ENCODE measurements at regions not wholly inside any gene's neighbourhood (a gene's known extent, or its start where the extent isn't known, plus 50 kb on each side); places are given as distances from the start of the nearest gene placed in this dataset.

DNA sequence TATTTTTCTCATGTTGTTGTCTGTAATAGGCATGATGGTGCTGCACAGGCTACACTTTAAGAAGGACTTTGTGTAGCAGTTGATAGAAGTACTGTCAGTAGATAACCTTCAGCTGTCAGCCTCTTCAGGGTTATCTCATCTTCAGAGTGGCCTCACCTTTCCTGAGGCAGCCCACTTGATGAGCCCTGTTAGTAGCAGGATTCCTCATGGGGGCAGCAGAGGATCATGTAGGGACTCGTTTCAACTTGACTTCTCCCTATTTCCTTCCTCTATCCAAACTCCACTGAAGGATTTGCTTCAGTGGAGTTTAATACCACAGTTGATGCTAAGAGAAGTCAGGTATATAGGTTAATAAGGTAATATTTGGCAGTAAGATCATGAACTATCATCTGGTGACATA, 530.3 kb upstream of the FSIP2 start:
- no peaks in the 10 kb centered on the region for H3K9me3 ChIP-seq (ENCODE audit: low read length)
- no peaks in the 10 kb centered on the region for H3K4me1 ChIP-seq (ENCODE audit: low read length)
- no peak overlapping the region for H2AFZ ChIP-seq (ENCODE audit: low read length)

DNA sequence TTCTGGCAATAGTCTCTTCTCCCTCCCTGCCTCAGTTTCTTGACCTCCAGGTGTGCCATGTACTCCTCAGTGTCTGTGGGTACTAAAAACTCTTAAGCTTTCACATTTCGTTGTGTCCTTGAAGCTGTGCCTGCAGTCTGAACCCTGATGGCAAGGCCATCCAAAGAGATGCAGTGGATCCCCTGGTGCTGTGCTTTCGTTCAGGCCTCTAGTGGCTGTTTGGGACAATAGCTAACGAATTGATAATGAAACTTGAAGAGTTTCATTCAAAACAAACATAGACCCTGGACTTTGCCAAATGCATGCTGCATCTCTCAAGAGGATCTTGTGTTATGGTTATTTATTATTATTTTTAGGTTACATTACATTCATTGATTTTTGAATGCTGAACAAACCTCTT, 523.1 kb upstream of the FSIP2 start:
- Histone ChIP-seq H3K36me3 (ENCODE audit: insufficient read depth, low read length) (no peaks in the 10 kb centered on the region), H3K4me1 (ENCODE audit: low read length) (no peaks in the 10 kb centered on the region), H3K9ac (ENCODE audit: low read length) (no peak overlapping the region), H2AFZ (ENCODE audit: low read length) (no peak overlapping the region), H3K79me2 (ENCODE audit: low read length) (no peaks in the 10 kb centered on the region), H3K27ac (ENCODE audit: low read length) (no peak overlapping the region), H4K20me1 (ENCODE audit: insufficient read depth, low read depth, low read length) (no peaks in the 10 kb centered on the region), H3K4me3 (ENCODE audit: low read length) (no peak overlapping the region), H3K27me3 (ENCODE audit: low read length) (no peaks in the 10 kb centered on the region), H3K9me2 (replicated peaks; ENCODE audit: insufficient read depth, low read length) (no peaks in the 10 kb centered on the region), H3K9me3 (ENCODE audit: low read length) (no peaks in the 10 kb centered on the region), H3K4me2 (ENCODE audit: low read depth, low read length, poor library complexity, severe bottlenecking) (no peak overlapping the region)
- no peak for DNase-seq

More for the DNA sequence above, 530.3 kb upstream of the FSIP2 start:
- H3K4me3 ChIP-seq (ENCODE audit: low read length) = no peak overlapping the region
- no peaks in the 10 kb centered on the region for H3K36me3 ChIP-seq (ENCODE audit: insufficient read depth, low read length)
- no peak overlapping the region for H3K9ac ChIP-seq (ENCODE audit: low read length)
- peak; percentile 61 for DNase-seq
- no peaks in the 10 kb centered on the region for H3K79me2 ChIP-seq (ENCODE audit: low read length)
- H3K9me2 ChIP-seq (replicated peaks; ENCODE audit: insufficient read depth, low read length) = no peaks in the 10 kb centered on the region
- no peaks in the 10 kb centered on the region for H3K27me3 ChIP-seq (ENCODE audit: low read length)
- H3K4me2 ChIP-seq (ENCODE audit: low read depth, low read length, poor library complexity, severe bottlenecking) = no peak overlapping the region
- no peaks in the 10 kb centered on the region for H4K20me1 ChIP-seq (ENCODE audit: insufficient read depth, low read depth, low read length)
- no peak overlapping the region for H3K27ac ChIP-seq (ENCODE audit: low read length)

DNA sequence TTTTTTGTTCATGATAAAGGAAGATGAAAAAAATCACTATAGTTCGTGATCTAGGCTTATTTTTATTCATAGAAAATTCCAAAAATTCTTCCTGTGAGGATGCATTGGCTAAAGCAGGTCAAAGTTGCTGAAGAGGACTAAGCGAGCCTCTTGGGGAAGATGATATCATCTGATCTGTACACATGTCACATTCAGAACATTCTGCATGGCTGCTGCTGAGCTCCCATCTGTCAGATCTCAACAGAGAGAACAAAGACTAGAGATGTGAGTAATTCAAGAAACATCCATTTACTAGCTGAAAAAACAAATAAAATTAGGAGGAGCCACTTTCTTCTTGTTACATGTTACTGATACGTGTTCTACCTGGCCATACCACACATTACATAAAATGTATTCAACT, 518.6 kb upstream of the FSIP2 start:
- Histone ChIP-seq H3K27ac (ENCODE audit: low read length) (no peak overlapping the region), H2AFZ (ENCODE audit: low read length) (no peak overlapping the region), H3K27me3 (ENCODE audit: low read length) (no peaks in the 10 kb centered on the region), H3K4me2 (ENCODE audit: low read depth, low read length, poor library complexity, severe bottlenecking) (no peak overlapping the region), H3K9ac (ENCODE audit: low read length) (no peak overlapping the region), H3K36me3 (ENCODE audit: insufficient read depth, low read length) (no peaks in the 10 kb centered on the region), H3K9me3 (ENCODE audit: low read length) (no peaks in the 10 kb centered on the region), H3K4me1 (ENCODE audit: low read length) (no peaks in the 10 kb centered on the region), H4K20me1 (ENCODE audit: insufficient read depth, low read depth, low read length) (no peaks in the 10 kb centered on the region), H3K79me2 (ENCODE audit: low read length) (no peaks in the 10 kb centered on the region), H3K4me3 (ENCODE audit: low read length) (no peak overlapping the region), H3K9me2 (replicated peaks; ENCODE audit: insufficient read depth, low read length) (no peaks in the 10 kb centered on the region)
- no peak for DNase-seq

DNA sequence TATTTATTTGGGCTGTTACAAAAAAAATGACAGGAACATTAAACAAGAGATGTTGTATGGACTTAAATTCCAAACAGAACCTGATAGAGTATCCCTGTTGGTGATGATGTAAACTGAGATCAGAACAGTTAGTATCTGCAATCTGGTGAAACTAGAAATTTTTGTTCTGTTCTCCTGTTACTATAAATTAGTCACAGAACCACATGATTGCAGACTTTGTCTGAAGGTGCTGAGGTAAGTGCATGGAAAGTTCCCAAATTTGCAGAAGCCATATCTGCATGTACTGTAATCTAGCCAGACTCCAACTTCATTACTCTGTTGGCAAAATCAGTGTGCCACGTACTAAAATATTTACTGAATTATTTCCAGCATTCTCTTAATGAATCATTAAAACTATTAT, 516.3 kb upstream of the FSIP2 start:
- no peak for DNase-seq
- Histone ChIP-seq H3K9me2 (replicated peaks; ENCODE audit: insufficient read depth, low read length) (no peaks in the 10 kb centered on the region), H3K27ac (ENCODE audit: low read length) (no peak overlapping the region), H3K27me3 (ENCODE audit: low read length) (no peaks in the 10 kb centered on the region), H3K9me3 (ENCODE audit: low read length) (no peaks in the 10 kb centered on the region), H3K79me2 (ENCODE audit: low read length) (no peaks in the 10 kb centered on the region), H3K36me3 (ENCODE audit: insufficient read depth, low read length) (no peaks in the 10 kb centered on the region), H2AFZ (ENCODE audit: low read length) (no peak overlapping the region), H3K4me2 (ENCODE audit: low read depth, low read length, poor library complexity, severe bottlenecking) (no peak overlapping the region), H3K4me3 (ENCODE audit: low read length) (no peak overlapping the region), H4K20me1 (ENCODE audit: insufficient read depth, low read depth, low read length) (no peaks in the 10 kb centered on the region), H3K4me1 (ENCODE audit: low read length) (no peaks in the 10 kb centered on the region), H3K9ac (ENCODE audit: low read length) (no peak overlapping the region)

DNA sequence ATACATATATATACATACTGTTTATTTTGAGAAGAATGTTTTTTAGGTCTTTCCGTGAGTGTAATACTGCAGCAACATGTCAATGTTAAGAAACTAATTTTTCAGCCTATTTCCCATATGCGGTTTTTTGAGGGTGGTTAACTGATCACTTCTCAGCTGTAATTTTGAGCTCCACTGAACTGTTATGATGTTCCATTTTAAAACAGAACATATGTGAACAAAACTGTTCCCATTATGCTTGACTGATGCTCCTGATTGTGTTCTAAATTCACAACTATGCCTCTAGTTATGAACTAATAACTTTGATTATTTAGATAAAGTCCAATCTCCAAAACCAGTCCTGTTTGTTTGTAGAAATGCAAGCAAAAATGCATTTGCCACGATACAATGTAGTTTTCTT, 511.2 kb upstream of the FSIP2 start:
- H3K4me3 ChIP-seq (ENCODE audit: low read length) = no peak overlapping the region
- no peak overlapping the region for H3K27ac ChIP-seq (ENCODE audit: low read length)
- no peaks in the 10 kb centered on the region for H3K9me2 ChIP-seq (replicated peaks; ENCODE audit: insufficient read depth, low read length)
- no peak overlapping the region for H3K9ac ChIP-seq (ENCODE audit: low read length)
- H3K4me1 ChIP-seq (ENCODE audit: low read length) = no peaks in the 10 kb centered on the region
- H3K27me3 ChIP-seq (ENCODE audit: low read length) = no peaks in the 10 kb centered on the region
- no peaks in the 10 kb centered on the region for H3K79me2 ChIP-seq (ENCODE audit: low read length)
- H3K36me3 ChIP-seq (ENCODE audit: insufficient read depth, low read length) = no peaks in the 10 kb centered on the region
- no peak for DNase-seq
- no peaks in the 10 kb centered on the region for H4K20me1 ChIP-seq (ENCODE audit: insufficient read depth, low read depth, low read length)
- no peak overlapping the region for H2AFZ ChIP-seq (ENCODE audit: low read length)
- no peaks in the 10 kb centered on the region for H3K9me3 ChIP-seq (ENCODE audit: low read length)
- no peak overlapping the region for H3K4me2 ChIP-seq (ENCODE audit: low read depth, low read length, poor library complexity, severe bottlenecking)

DNA sequence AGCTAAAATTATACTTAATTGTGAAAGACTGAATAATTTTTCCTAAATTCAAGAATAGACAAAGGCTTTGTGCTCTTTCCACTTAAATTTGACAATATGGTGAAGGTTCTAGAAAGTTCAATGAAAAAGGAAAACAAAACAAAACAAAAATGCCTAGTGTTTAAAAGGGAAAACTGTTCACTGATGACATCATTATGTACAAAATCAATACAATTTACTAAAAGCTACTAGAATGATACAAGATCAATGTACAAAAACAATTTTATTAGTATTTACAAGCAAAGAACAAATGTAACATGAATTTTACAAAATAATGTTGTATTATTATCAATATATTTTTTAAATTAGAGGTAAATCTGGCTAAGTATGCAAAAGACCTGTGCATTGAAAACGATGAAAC, 499.1 kb upstream of the FSIP2 start:
- Histone ChIP-seq H3K4me3 (ENCODE audit: low read length) (no peak overlapping the region), H3K9me3 (ENCODE audit: low read length) (no peaks in the 10 kb centered on the region), H3K27me3 (ENCODE audit: low read length) (no peaks in the 10 kb centered on the region), H3K4me2 (ENCODE audit: low read depth, low read length, poor library complexity, severe bottlenecking) (no peak overlapping the region), H3K9ac (ENCODE audit: low read length) (no peak overlapping the region), H3K79me2 (ENCODE audit: low read length) (no peaks in the 10 kb centered on the region), H3K36me3 (ENCODE audit: insufficient read depth, low read length) (no peaks in the 10 kb centered on the region), H4K20me1 (ENCODE audit: insufficient read depth, low read depth, low read length) (no peaks in the 10 kb centered on the region), H3K27ac (ENCODE audit: low read length) (no peak overlapping the region), H2AFZ (ENCODE audit: low read length) (no peak overlapping the region), H3K9me2 (replicated peaks; ENCODE audit: insufficient read depth, low read length) (no peaks in the 10 kb centered on the region; the same call in 1 of the 2 replicates), H3K4me1 (ENCODE audit: low read length) (no peaks in the 10 kb centered on the region)
- DNase-seq = no peak

DNA sequence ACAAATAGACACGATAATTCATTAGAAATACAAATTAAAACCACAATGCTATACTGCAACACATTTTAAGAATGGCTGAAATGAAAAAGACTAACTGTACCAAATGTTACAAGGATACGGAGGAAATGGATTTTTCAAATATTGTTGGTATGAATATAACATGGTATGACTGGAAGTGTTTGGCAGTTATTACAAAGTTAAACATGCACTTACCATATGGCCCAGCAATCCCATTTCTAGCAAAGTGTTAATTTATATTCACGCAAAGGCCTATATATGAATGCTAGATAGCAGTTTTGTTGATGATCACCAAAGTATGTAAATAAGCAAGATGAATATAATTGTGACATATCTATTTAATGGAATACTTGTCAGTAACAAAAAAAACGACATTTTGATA, 497.8 kb upstream of the FSIP2 start:
- H3K4me2 ChIP-seq (ENCODE audit: low read depth, low read length, poor library complexity, severe bottlenecking) = no peak overlapping the region
- no peaks in the 10 kb centered on the region for H3K79me2 ChIP-seq (ENCODE audit: low read length)
- H3K9me3 ChIP-seq (ENCODE audit: low read length) = no peaks in the 10 kb centered on the region
- no peaks in the 10 kb centered on the region for H3K9me2 ChIP-seq (replicated peaks; ENCODE audit: insufficient read depth, low read length)
- H4K20me1 ChIP-seq (ENCODE audit: insufficient read depth, low read depth, low read length) = no peaks in the 10 kb centered on the region
- no peak overlapping the region for H3K27ac ChIP-seq (ENCODE audit: low read length)
- DNase-seq = no peak
- no peaks in the 10 kb centered on the region for H3K27me3 ChIP-seq (ENCODE audit: low read length)
- no peak overlapping the region for H2AFZ ChIP-seq (ENCODE audit: low read length)
- H3K36me3 ChIP-seq (ENCODE audit: insufficient read depth, low read length) = no peaks in the 10 kb centered on the region
- no peaks in the 10 kb centered on the region for H3K4me1 ChIP-seq (ENCODE audit: low read length)
- no peak overlapping the region for H3K9ac ChIP-seq (ENCODE audit: low read length)
- no peak overlapping the region for H3K4me3 ChIP-seq (ENCODE audit: low read length)

DNA sequence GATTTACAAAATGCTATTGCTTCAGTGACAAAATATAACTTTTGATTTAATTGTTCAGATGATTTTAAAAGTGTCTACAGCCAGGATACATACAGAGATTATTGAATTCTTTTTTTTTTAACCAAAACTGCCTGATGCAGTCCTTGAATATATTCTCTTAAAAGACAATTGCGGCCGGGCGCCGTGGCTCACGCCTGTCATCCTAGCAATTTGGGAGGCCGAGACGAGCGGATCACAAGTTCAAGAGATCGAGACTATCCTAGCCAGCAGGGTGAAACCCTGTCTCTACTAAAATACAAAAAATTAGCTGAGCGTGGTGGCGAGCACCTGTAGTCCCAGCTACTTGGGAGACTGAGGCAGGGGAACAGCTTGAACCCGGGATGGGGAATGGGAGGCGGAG, 497.0 kb upstream of the FSIP2 start:
- Histone ChIP-seq H2AFZ (ENCODE audit: low read length) (no peak overlapping the region), H3K27me3 (ENCODE audit: low read length) (no peaks in the 10 kb centered on the region), H3K4me3 (ENCODE audit: low read length) (no peak overlapping the region), H3K9ac (ENCODE audit: low read length) (no peak overlapping the region), H3K4me1 (ENCODE audit: low read length) (no peaks in the 10 kb centered on the region), H4K20me1 (ENCODE audit: insufficient read depth, low read depth, low read length) (no peaks in the 10 kb centered on the region), H3K27ac (ENCODE audit: low read length) (no peak overlapping the region), H3K36me3 (ENCODE audit: insufficient read depth, low read length) (no peaks in the 10 kb centered on the region), H3K4me2 (ENCODE audit: low read depth, low read length, poor library complexity, severe bottlenecking) (no peak overlapping the region), H3K9me2 (replicated peaks; ENCODE audit: insufficient read depth, low read length) (no peaks in the 10 kb centered on the region), H3K9me3 (ENCODE audit: low read length) (no peaks in the 10 kb centered on the region), H3K79me2 (ENCODE audit: low read length) (no peaks in the 10 kb centered on the region)
- DNase-seq = no peak

DNA sequence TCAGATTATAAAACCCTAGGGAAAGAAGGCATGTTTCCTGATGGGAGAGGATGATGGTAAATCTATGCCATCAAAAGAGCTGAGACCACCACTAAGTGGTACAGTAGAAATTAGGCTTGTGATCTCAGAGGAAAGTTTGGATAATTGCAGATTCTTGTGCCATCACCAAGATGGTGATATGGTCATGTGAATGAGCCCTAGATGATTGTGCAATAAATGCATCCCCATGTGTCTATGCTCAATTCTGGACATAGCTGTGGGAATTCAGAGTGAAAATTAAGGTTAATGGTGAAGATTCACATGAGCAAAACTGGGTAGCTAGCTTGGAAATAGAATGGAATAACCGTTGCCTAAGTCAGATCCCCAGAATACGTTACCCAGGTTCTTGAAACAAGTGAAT, 496.1 kb upstream of the FSIP2 start:
- Histone ChIP-seq H3K4me2 (ENCODE audit: low read depth, low read length, poor library complexity, severe bottlenecking) (no peak overlapping the region), H3K79me2 (ENCODE audit: low read length) (no peaks in the 10 kb centered on the region), H3K4me1 (ENCODE audit: low read length) (no peaks in the 10 kb centered on the region), H4K20me1 (ENCODE audit: insufficient read depth, low read depth, low read length) (no peaks in the 10 kb centered on the region), H3K9ac (ENCODE audit: low read length) (no peak overlapping the region), H3K36me3 (ENCODE audit: insufficient read depth, low read length) (no peaks in the 10 kb centered on the region), H2AFZ (ENCODE audit: low read length) (no peak overlapping the region), H3K9me2 (replicated peaks; ENCODE audit: insufficient read depth, low read length) (no peaks in the 10 kb centered on the region), H3K27me3 (ENCODE audit: low read length) (no peaks in the 10 kb centered on the region), H3K27ac (ENCODE audit: low read length) (no peak overlapping the region), H3K4me3 (ENCODE audit: low read length) (no peak overlapping the region), H3K9me3 (ENCODE audit: low read length) (no peaks in the 10 kb centered on the region)
- DNase-seq = no peak
